HG02610 (cell line): ENCODE measurements at regions not wholly inside any gene's neighbourhood (a gene's known extent, or its start where the extent isn't known, plus 50 kb on each side); places are given as distances from the start of the nearest gene placed in this dataset.

ENCODE experiments used
- ATAC-seq: cut with Tn5 transposase; IDR thresholded peaks from one replicate; pipeline ENCODE4 v1.9.1; 2021; ENCODE audit warnings: mild to moderate bottlenecking, moderate library complexity; ENCODE audit not compliant: unreplicated experiment

DNA sequence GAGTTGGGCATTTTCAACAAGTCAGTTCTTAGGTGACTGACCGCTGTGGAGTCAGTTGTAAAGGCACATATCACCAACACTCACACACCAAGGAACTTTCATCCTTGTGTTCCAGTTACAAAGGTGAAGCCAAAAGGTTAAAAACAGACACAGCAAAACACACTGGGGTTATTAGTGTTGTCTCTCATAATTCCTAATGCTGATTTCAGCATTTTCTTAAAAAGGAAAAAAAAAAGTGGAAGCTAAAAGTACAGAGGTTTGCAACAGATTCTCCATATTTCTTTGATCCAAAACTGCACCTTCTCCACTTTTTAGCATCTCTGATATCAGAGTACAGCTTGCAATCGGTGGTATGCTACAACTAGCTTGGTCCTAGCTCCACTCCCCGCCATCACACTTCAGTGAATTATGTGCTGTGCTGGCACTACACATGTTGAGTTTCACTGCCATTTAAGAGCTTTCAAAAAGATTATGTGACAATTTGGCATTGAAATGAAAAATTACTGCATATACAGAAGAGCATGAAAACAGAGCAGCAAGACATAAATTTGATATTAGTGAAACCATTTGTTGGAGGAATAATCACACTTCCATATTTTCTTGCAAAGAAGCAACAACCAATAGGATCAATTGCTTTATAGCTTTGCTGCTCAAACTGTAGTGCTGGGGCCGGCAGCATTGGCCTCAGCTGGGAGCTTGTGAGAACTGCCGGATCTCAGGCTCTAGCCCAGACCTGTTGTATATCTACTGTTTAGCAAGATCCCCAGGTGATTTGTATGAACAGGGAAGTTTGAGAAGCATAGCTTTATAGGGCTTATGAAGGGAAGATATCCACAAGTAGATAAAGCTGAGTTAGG lies 62.3 kb upstream of the DAPL1 start:
- ATAC-seq: no peak

- ATAC-seq: no peak
Observed at GRCh38 chr2:158733430-158733755, 61.7 kb upstream of the DAPL1 start.

DNA sequence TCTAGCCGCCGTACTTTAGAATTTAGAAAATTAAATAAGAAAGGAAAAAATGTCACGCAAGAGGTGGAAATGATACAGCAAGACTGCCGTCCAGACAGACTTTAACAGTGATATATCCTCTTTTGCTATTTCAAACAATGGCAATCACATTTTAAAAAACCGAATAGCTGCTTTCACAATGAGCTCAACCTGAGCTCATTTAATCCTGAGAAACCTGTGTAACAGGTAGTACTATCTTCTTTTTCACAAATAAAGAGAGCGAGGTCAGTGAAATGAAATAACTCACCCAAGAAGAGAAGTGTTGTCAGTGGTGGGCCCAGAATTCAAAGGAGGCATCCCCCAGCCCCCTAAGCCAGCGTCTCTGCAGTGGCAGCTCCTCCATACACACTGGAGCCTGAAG lies 60.7 kb upstream of the DAPL1 start:
- ATAC-seq: no peak

DNA sequence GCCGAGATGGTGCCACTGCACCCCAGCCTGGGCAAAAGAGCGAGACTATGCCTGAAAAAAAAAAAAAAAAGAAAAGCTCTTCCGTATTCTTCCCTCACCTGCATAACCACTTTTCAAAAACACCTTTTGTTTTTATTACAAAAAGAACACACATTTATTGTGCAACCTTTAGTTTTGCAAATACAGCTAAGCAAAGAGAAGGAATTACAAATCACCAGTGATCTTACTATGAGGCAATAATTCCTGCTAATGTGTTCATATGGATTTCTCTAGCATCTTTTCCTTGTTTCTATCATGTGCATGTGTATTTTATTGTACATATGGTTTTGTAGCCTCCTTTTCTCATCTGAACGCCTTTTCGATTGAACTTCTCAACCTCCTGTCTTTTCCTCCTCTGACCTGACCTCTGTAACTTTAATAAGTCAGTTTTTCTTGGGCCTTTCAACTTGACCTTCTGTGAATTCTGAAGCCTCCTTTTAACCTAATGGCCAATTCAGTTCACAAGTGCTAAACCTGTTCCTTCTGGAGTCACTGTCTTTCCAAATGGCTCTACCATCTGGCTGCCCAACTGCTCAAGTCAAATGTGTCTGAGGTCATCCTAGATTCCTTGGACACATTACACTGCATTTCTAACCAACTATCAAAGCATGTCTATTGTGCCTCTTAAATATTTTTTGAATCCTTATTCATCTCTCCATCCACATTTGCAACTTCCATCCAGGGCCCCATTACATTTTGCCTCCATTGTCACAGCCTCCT lies 59.1 kb upstream of the DAPL1 start:
- ATAC-seq: no peak

DNA sequence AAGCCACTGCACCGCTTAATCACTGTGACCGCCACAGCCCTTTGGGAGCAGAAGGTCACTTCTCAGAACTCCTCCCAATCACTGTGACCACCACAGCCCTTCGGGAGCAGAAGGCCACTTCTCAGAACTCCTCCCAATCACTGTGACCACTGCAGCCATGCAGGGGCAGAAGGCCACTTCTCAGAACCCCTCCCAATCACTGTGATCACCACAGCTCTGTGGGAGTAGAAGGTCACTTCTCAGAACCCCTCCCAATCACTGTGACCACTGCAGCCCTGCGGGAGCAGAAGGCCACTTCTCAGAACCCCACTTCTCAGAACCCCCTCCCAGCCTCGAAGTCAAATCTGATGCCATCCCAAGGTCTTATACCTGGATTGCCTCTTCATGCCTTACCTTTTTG lies 56.8 kb upstream of the DAPL1 start:
- ATAC-seq: no peak

GRCh38 chr2:158740127-158740526 lies 55.0 kb upstream of the DAPL1 start:
- no peak for ATAC-seq

- no peak for ATAC-seq
Observed at GRCh38 chr2:158740621-158741020, 54.5 kb upstream of the DAPL1 start.

GRCh38 chr2:158741625-158742024 lies 53.5 kb upstream of the DAPL1 start:
- ATAC-seq: no peak

GRCh38 chr2:158742536-158742935 lies 52.6 kb upstream of the DAPL1 start:
- ATAC-seq: no peak

- ATAC-seq: no peak
Observed at GRCh38 chr2:158743466-158743865, 51.7 kb upstream of the DAPL1 start.

DNA sequence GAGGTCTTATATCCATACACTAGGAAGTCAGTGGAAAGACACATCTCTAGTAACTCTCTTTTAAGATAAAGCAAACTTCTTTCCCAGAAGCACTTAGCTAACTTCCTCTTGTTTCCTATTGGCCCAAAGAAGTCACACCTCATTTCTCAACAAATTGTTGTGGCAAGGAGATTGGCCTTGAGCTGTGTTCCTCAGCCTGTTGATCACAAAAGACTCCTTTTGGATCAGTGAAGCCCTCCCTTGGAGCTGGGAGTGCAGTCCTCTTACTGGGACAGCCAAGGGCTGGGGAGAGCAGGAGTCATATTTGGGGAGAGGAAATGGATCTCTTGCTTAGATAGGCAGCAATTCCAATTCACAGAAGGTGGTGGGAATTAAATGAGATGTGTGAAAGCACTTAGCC lies 51.2 kb upstream of the DAPL1 start:
- ATAC-seq: no peak

- ATAC-seq: peak; percentile 64
Observed at GRCh38 chr2:158745067-158745865, 49.9 kb upstream of the DAPL1 start.
